Progenitor cell of endocrine pancreas (in vitro differentiated cells): ENCODE measurements at regions not wholly inside any gene's neighbourhood (a gene's known extent, or its start where the extent isn't known, plus 50 kb on each side); places are given as distances from the start of the nearest gene placed in this dataset.

Experiments used
- DNase-seq: peaks from one replicate; pipeline ENCODE4 v3.0.0; 2021; ENCODE audit warnings: low spot score; ENCODE audit not compliant: unreplicated experiment
- H3K27ac Mint-ChIP-seq: 2 replicates; pipeline ENCODE4 v1.8.0; 2021; ENCODE audit warnings: mild to moderate bottlenecking, moderate library complexity, mixed read lengths
- H3K27me3 Mint-ChIP-seq: 2 replicates; pipeline ENCODE4 v1.8.0; 2021; ENCODE audit warnings: mixed read lengths
- H3K36me3 Mint-ChIP-seq: 2 replicates; pipeline ENCODE4 v1.8.0; 2022; ENCODE audit warnings: mixed read lengths; ENCODE audit not compliant: insufficient read depth
- H3K4me1 Mint-ChIP-seq: 2 replicates; pipeline ENCODE4 v1.8.0; 2021; ENCODE audit warnings: low read depth, mixed read lengths
- H3K4me3 Mint-ChIP-seq: 2 replicates; pipeline ENCODE4 v1.8.0; 2021; ENCODE audit warnings: low read depth, mild to moderate bottlenecking, moderate library complexity, mixed read lengths
- H3K9me3 Mint-ChIP-seq: 2 replicates; pipeline ENCODE4 v1.8.0; 2021; ENCODE audit warnings: low read depth, mixed read lengths
- TF ChIP-seq, protein P1 (sequence below): fragments of 200-600 bp; sonication (generic); IDR thresholded peaks from one replicate; pipeline ENCODE4 v1.5.0; 2021; ENCODE audit warnings: antibody characterized with exemption, mild to moderate bottlenecking; ENCODE audit not compliant: unreplicated experiment

DNA sequence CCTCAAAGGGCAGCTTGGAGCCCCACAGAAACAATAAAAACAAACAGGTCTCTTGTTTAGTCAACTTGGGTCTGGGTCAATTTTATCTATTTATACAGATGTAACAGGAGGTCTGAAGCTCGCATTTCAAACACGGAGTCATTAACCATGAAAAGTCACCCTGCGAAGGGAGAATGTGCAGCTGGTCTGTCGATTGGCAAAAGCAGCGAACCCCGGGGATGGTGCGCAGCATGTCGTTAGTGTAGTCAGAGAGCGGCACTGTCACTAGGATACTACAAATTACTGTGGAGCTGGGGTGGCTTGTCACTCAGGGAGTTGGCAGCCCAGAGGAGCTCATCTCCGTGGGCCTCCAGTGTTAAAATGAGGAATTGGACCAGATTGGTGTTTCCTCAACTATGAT lies 190.4 kb upstream of the ARG1 start:
- TF ChIP-seq, protein P1, sequence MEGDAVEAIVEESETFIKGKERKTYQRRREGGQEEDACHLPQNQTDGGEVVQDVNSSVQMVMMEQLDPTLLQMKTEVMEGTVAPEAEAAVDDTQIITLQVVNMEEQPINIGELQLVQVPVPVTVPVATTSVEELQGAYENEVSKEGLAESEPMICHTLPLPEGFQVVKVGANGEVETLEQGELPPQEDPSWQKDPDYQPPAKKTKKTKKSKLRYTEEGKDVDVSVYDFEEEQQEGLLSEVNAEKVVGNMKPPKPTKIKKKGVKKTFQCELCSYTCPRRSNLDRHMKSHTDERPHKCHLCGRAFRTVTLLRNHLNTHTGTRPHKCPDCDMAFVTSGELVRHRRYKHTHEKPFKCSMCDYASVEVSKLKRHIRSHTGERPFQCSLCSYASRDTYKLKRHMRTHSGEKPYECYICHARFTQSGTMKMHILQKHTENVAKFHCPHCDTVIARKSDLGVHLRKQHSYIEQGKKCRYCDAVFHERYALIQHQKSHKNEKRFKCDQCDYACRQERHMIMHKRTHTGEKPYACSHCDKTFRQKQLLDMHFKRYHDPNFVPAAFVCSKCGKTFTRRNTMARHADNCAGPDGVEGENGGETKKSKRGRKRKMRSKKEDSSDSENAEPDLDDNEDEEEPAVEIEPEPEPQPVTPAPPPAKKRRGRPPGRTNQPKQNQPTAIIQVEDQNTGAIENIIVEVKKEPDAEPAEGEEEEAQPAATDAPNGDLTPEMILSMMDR: no peak
- peaks cover 23% of the 10 kb centered on the region for H3K4me1 Mint-ChIP-seq
- H3K9me3 Mint-ChIP-seq: peaks cover 21% of the 10 kb centered on the region
- no peak overlapping the region for H3K4me3 Mint-ChIP-seq
- H3K27me3 Mint-ChIP-seq: peaks cover 3% of the 10 kb centered on the region
- no peak overlapping the region for H3K27ac Mint-ChIP-seq
- peaks cover 3% of the 10 kb centered on the region for H3K36me3 Mint-ChIP-seq
- DNase-seq: no peak

DNA sequence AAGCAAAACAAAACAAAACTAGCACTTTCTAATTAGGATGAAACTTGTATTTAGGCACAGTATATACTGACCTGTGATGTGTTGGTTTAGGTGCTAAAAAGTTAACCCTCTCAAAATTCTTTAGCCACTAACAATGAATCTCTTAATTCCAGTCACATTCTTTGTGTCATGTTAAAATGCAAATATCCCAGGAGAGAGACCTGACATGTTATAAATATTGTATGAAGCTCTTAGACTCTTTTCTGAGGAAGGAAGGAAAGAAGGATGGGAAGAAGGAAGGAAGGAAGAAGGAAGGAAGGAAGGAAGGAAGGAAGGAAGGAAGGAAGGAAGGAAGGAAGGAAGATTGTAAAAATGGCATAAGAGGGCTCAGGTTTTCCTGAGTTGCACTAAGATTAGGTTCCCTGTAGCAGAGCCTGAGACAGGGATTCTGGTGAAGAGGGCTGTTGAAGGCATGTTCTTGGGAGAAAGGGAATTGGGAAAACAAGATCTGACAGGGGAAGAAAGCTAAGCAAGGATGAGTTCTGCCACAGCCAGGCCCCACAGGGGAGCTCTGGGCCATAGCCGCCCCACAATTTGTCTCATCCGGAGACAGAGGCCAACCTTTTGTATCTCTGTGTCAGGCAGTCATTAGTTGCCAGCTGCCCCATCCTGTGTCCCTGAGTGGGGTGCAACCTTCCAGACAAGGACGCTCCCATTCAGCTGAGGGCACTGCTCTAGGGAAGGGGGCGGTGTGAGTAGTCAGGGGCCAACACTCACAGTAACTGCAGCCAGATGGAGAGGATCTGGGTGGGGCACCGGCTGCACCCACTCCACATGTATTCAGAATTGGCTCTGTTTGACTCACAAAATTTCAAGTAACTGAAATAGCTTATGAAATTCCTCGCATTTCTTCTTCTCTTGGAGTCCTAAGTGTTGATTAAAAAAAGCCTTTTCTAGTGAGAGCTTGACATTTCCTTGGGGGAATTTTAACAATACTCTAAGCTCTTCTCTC lies 189.3 kb upstream of the ARG1 start:
- Mint-ChIP-seq H3K36me3 (peaks cover 3% of the 10 kb centered on the region), H3K4me1 (peaks cover 23% of the 10 kb centered on the region), H3K27ac (no peak overlapping the region), H3K27me3 (peaks cover 3% of the 10 kb centered on the region), H3K4me3 (no peak overlapping the region), H3K9me3 (peaks cover 21% of the 10 kb centered on the region)
- TF ChIP-seq, protein P1: no peak
- no peak for DNase-seq

DNA sequence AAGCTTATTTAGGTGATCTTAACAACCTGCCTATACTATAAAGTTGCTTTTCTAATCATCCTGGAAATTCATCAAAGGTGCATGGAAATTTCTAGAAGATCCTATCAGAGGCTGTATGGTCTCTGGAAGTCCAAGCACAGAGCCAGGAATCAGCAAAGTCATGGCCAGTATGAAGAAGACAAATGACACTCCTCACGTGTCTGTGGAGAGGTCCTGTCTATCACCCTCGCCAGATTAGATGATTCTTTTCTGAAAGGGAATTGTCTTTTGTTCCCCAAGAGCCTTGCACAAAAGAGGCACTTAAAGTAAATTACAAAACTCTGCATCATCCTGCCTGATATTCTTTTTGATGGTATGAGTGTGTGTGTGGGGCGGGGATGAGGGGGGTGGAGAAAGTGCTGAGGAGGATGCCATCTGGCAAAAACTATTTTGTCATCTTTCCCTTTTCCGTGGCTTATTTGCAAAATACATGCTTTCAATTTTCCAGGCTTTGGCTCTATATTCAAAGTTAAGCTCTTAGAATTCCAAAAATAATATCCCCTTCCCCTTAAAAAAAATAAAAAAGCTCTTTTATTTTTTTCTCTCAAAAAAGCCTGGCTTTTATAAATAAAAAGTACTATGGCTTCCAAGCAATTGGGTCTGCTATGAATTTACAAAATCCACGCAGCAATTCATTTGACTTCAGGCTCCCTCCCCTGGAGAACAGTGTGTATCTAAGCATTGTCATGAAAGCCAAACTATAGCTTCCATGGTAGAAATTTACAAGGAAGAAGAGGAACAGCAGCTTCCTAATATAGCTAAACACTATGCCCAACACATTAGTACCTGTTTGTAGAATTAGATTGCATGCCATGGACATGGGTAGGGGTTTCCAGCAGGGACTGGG lies 185.2 kb upstream of the ARG1 start:
- peaks cover 13% of the 10 kb centered on the region for H3K4me1 Mint-ChIP-seq
- H3K4me3 Mint-ChIP-seq: no peak overlapping the region
- no peak overlapping the region for H3K27ac Mint-ChIP-seq
- peaks cover 18% of the 10 kb centered on the region for H3K9me3 Mint-ChIP-seq
- no peak for DNase-seq
- peaks cover 5% of the 10 kb centered on the region for H3K36me3 Mint-ChIP-seq
- peaks cover 3% of the 10 kb centered on the region for H3K27me3 Mint-ChIP-seq
- TF ChIP-seq, protein P1: no peak

DNA sequence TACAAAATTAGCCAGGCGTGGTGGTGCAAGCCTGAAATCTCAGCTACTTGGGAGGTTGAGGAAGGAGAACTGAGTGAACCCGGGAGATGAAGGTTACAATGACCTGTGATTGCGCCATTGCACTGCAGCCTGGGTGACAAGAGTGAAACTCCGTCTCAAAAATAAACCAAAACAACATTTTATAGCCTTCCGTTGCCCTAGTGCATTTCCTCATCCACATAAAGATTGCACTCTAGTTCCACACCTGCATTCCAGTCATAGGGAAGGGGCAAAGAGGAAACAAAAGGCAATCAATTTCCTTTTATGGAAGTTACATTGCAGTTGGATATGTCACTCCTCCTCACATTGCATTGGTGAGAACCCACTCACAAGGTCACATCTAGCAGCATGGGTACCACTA lies 182.7 kb upstream of the ARG1 start:
- Mint-ChIP-seq H3K27me3 (no peaks in the 10 kb centered on the region), H3K4me1 (peaks cover 12% of the 10 kb centered on the region), H3K4me3 (no peak overlapping the region), H3K27ac (no peak overlapping the region), H3K36me3 (peaks cover 11% of the 10 kb centered on the region), H3K9me3 (peaks cover 22% of the 10 kb centered on the region)
- no peak for DNase-seq
- TF ChIP-seq, protein P1: no peak

DNA sequence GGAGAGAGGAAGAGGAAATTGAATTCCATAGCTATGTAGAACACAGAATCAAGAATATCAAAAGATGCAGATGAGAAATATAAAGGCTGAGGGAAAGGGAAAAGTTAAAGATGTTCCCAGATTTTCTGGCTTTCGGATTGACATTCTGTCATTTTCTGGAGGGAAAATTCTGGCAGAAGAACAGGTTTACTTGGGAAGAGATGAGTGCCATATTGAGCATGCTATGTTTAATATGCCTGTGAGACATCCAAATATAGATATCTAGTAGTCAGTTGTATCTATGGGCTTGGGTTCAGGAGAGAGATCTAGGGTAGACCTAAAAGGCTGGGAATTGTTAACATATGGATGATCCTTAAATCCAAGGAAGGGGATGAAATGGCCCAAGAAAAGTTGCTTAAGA lies 181.9 kb upstream of the ARG1 start:
- TF ChIP-seq, protein P1: no peak
- Mint-ChIP-seq H3K9me3 (peaks cover 17% of the 10 kb centered on the region), H3K36me3 (peaks cover 9% of the 10 kb centered on the region), H3K4me3 (no peak overlapping the region), H3K27ac (no peak overlapping the region), H3K4me1 (peaks cover 13% of the 10 kb centered on the region), H3K27me3 (no peaks in the 10 kb centered on the region)
- no peak for DNase-seq
